Epithelial cell of esophagus (primary cell): ENCODE measurements at regions not wholly inside any gene's neighbourhood (a gene's known extent, or its start where the extent isn't known, plus 50 kb on each side); places are given as distances from the start of the nearest gene placed in this dataset.
A peak's percentile ranks its signal among the peaks of the same experiment; 100 is the strongest.

Experiments used
- DNase-seq: peaks from one replicate; pipeline ENCODE4 v3.0.0; 2010; ENCODE audit warnings: low read depth
- H3K4me3 ChIP-seq: 2 replicates; pipeline ENCODE4 v1.5.1; 2011; ENCODE audit warnings: mild to moderate bottlenecking, low read length, control low read depth
- CTCF ChIP-seq: IDR thresholded peaks from 2 replicates; pipeline ENCODE4 v1.5.1; 2011; ENCODE audit warnings: low read depth, mild to moderate bottlenecking, low read length, control low read depth, inconsistent platforms; ENCODE audit not compliant: insufficient read depth; ENCODE audit errors: missing control alignments

DNA sequence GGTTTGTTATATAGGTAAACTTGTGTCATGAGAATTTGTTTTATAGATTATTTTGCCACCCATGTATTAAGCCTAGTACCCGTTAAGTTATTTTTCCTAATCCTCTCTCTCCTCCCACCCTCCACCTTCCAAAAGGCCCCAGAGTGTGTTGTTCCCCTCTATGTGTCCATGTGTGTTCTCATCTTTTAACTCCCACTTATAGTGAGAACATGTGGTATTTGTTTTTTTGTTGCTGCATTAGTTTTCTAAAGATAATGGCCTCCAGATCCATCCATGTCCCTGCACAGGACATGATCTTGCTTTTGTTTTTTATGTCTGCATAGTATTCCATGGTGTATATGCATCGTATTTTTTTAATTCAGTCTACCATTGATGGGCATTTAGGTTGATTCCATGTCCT lies 1075.6 kb upstream of the CNTNAP5 start:
- DNase-seq: no peak
- TF ChIP-seq CTCF: no peak
- H3K4me3 ChIP-seq: no peak overlapping the region

DNA sequence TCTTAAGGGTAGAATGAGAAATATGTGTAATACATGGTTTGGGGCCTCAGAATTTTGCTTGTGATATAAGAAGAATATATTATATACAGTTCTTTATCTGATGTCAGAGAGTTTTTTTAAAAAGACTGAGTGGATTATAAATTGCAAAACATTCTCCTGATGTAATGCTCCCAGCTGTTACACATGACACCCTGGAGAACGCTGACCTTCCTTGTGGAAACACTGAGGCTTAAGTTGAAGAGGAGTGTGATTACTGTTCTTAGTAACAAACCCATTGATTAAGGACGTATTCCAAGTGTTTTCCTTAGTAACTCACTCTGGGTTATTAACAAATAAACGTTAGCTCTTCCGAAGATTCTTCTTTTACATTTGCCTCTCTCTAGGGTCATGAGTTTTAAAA lies 1069.3 kb upstream of the CNTNAP5 start:
- TF ChIP-seq CTCF: no peak
- H3K4me3 ChIP-seq: no peak overlapping the region
- no peak for DNase-seq

GRCh38 chr2:122960759-122961641 lies 1064.1 kb upstream of the CNTNAP5 start:
- no peak overlapping the region for H3K4me3 ChIP-seq
- TF ChIP-seq CTCF: peak; percentile 30
- DNase-seq: peak; percentile 84

DNA sequence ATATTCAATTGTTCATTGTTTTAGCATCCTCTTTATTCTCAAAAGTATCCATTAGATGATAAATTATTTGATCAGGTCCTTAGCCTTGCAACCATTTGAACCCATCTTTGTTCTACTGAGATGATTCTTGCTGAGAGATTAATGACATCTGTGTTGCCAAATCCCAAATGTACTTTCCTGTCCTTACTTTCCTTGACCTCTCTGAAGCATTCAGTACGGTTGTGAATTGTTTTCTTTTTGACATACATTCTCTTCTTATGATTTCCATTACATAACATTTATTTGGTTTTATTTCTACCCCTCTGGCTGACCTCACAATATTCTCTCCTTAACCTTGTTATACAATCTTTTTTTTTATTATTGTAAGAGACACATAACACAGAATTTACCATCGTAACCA lies 1058.6 kb upstream of the CNTNAP5 start:
- DNase-seq: no peak
- TF ChIP-seq CTCF: no peak
- H3K4me3 ChIP-seq: no peak overlapping the region

DNA sequence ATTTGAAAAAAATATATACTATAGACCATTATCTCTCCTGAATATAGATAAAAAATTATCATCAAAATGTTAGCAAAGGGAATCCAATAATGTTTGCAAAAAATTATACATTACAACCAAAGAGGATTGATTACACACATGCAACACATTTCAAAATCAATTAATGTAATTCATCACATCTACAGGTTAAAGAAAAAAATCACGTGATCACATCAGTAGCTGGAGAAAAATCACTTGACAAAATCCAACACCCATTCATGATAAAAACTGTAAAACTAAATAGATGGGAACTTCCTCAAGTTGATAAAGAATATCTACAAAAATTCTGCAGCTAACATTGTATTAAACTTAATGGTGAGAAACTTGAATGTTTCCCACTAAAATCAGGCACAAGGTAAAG lies 1047.5 kb upstream of the CNTNAP5 start:
- no peak for TF ChIP-seq CTCF

DNA sequence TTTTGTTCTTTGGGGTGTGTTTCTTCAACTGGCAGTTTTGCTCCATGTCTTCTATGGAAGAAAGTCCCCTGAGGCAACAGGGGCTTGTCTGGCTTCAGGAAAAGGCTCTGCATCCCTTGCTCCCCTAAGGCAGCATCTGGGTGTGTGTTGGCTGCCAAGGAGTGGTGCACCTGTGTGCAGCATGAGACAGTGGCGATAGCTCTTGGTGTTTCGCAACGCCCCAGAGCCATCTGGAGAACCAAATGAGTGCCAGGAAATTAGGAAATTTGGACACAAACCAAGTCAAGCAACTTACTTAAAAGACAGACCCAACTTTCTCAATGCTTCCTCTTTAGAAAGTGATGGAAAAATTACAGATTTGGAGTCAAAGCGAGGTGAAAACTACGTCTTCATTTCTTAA lies 1044.4 kb upstream of the CNTNAP5 start:
- no peak overlapping the region for H3K4me3 ChIP-seq
- DNase-seq: peak; percentile 39
- no peak for TF ChIP-seq CTCF

More for the DNA sequence above, 1047.5 kb upstream of the CNTNAP5 start:
- no peak for DNase-seq
- H3K4me3 ChIP-seq: no peak overlapping the region

GRCh38 chr2:122982936-122983335 lies 1042.2 kb upstream of the CNTNAP5 start:
- no peak for DNase-seq
- H3K4me3 ChIP-seq: no peak overlapping the region
- no peak for TF ChIP-seq CTCF
